Lung (tissue), 11 donors: ENCODE measurements at regions not wholly inside any gene's neighbourhood (a gene's known extent, or its start where the extent isn't known, plus 50 kb on each side); places are given as distances from the start of the nearest gene placed in this dataset.
"Not testable (repeated sequence)": the region's sequence is repeated elsewhere in the genome, so short reads cannot be mapped to it uniquely, and the experiment has no call there.

ENCODE experiments used
- ATAC-seq: fragments of 200-7000 bp; cut with Tn5 transposase; one replicate; pipeline ENCODE4 v1.9.1; 2020; ENCODE audit warnings: moderate number of reproducible peaks; ENCODE audit not compliant: insufficient read depth, low FRiP score
- DNase-seq, 3 donors: peaks; one replicate each; pipeline ENCODE4 v3.0.0-alpha.2; 2013 to 2017
- H3K27ac ChIP-seq, 2 donors: one replicate each; pipeline ENCODE4 v1.5.1; 2013; ENCODE audit warnings: mild to moderate bottlenecking in 2 of 2, moderate library complexity in 2 of 2, control low read depth in 1 of 2, inconsistent platforms in 1 of 2, low read depth in 1 of 2, low read length in 1 of 2
- H3K27me3 ChIP-seq, 3 donors: one replicate each; pipeline ENCODE4 v1.5.1; 2013; ENCODE audit warnings: low read length in 2 of 3; ENCODE audit not compliant: control insufficient read depth in 3 of 3, insufficient read depth in 3 of 3
- H3K36me3 ChIP-seq, 4 donors: one replicate each; pipeline ENCODE4 v1.5.1; 2013; ENCODE audit warnings: low read length in 4 of 4, mild to moderate bottlenecking in 1 of 4, moderate library complexity in 1 of 4; ENCODE audit not compliant: control insufficient read depth in 4 of 4, insufficient read depth in 4 of 4
- H3K4me1 ChIP-seq, 5 donors: one replicate each; pipeline ENCODE4 v1.5.1; 2013; ENCODE audit warnings: low read length in 5 of 5, mild to moderate bottlenecking in 2 of 5, moderate library complexity in 1 of 5; ENCODE audit not compliant: control insufficient read depth in 5 of 5, insufficient read depth in 5 of 5
- H3K4me3 ChIP-seq: one replicate; pipeline ENCODE4 v1.5.1; 2013; ENCODE audit warnings: mild to moderate bottlenecking, control low read depth, moderate library complexity
- H3K9ac ChIP-seq, 2 donors: one replicate each; pipeline ENCODE4 v1.5.1; 2013; ENCODE audit warnings: low read length in 2 of 2, control low read depth in 1 of 2; ENCODE audit not compliant: insufficient read depth in 1 of 2
- H3K9me3 ChIP-seq, 4 donors: one replicate each; pipeline ENCODE4 v1.5.1; 2013; ENCODE audit warnings: low read length in 3 of 4, mild to moderate bottlenecking in 1 of 4, moderate library complexity in 1 of 4; ENCODE audit not compliant: control insufficient read depth in 4 of 4, insufficient read depth in 3 of 4
- CTCF ChIP-seq: IDR thresholded peaks from 2 replicates; pipeline ENCODE4 v1.5.1; 2012; ENCODE audit warnings: mild to moderate bottlenecking; ENCODE audit errors: control extremely low read depth, extremely low read depth
- WGBS, 2 donors: extraction: QIAGEN DNeasy Blood & Tissue Kit; methylation state at CpG; one replicate each; pipeline ENCODE4 v1.1.7; 2013; 5-methylcytosine and 5-hydroxymethylcytosine counted together
- donor health status: control.
- donor health status: control.
- donor health status: Bipolar disorder and iron deficiency.
- donor health status: healthy.
- donor health status: DM: yes; HTN: yes; CAD: no.

GRCh38 chr1:200292699-200293098 lies 117.1 kb downstream of the ZNF281 start:
- TF ChIP-seq CTCF = no peak
- Histone ChIP-seq H3K27ac (no peak overlapping the region), H3K9me3 (no peaks in the 10 kb centered on the region), H3K36me3 (no peaks in the 10 kb centered on the region), H3K27me3 (no peaks in the 10 kb centered on the region), H3K4me3 (no peak overlapping the region), H3K9ac (no peak overlapping the region), H3K4me1 (no peaks in the 10 kb centered on the region)
- no peak for ATAC-seq
- DNase-seq = no peak
- WGBS, 2 donors = 67 to 74% methylated on average over 2 of the region's 2 CpGs

- Histone ChIP-seq H3K9me3 (no peaks in the 10 kb centered on the region), H3K27me3 (no peaks in the 10 kb centered on the region), H3K4me3 (no peak overlapping the region), H3K9ac (no peak overlapping the region), H3K27ac (no peak overlapping the region), H3K4me1 (no peaks in the 10 kb centered on the region), H3K36me3 (no peaks in the 10 kb centered on the region)
- DNase-seq (no peak), ATAC-seq (no peak)
- TF ChIP-seq CTCF = no peak
- whole genome bisulfite sequencing, 2 donors = 56 to 59% methylated on average over 2 of the region's 2 CpGs
Observed at GRCh38 chr1:200291106-200291505, 118.7 kb downstream of the ZNF281 start.

GRCh38 chr1:200290010-200290685 lies 119.7 kb downstream of the ZNF281 start:
- Histone ChIP-seq H3K4me1 (no peaks in the 10 kb centered on the region), H3K36me3 (no peaks in the 10 kb centered on the region), H3K9me3 (no peaks in the 10 kb centered on the region), H3K27ac (no peak overlapping the region), H3K27me3 (no peaks in the 10 kb centered on the region), H3K9ac (no peak overlapping the region), H3K4me3 (no peak overlapping the region)
- DNase-seq (no peak), ATAC-seq (no peak)
- TF ChIP-seq CTCF = no peak
- 69 to 84% methylated on average over 5 of the region's 5 CpGs for WGBS, 2 donors

GRCh38 chr1:200288226-200288625 lies 121.6 kb downstream of the ZNF281 start:
- no peak overlapping the region for H3K27ac ChIP-seq
- no peaks in the 10 kb centered on the region for H3K9me3 ChIP-seq
- TF ChIP-seq CTCF = no peak
- WGBS, 2 donors = 92 to 93% methylated on average over 5 of the region's 5 CpGs
- H3K36me3 ChIP-seq = no peaks in the 10 kb centered on the region
- no peak overlapping the region for H3K9ac ChIP-seq
- ATAC-seq (no peak), DNase-seq (no peak)
- no peaks in the 10 kb centered on the region for H3K27me3 ChIP-seq
- H3K4me3 ChIP-seq = no peak overlapping the region
- H3K4me1 ChIP-seq = no peaks in the 10 kb centered on the region

GRCh38 chr1:200284236-200284635 lies 125.6 kb downstream of the ZNF281 start:
- DNase-seq, H3K4me1 ChIP-seq, H3K36me3 ChIP-seq, H3K9me3 ChIP-seq, H3K4me3 ChIP-seq, H3K27me3 ChIP-seq, H3K9ac ChIP-seq, H3K27ac ChIP-seq, ATAC-seq: not testable (repeated sequence)
- WGBS, 2 donors = 97 to 98% methylated on average over 5 of the region's 5 CpGs
